Caco-2 (cell line): ENCODE measurements at regions not wholly inside any gene's neighbourhood (a gene's known extent, or its start where the extent isn't known, plus 50 kb on each side); places are given as distances from the start of the nearest gene placed in this dataset.
"Not testable (repeated sequence)": the region's sequence is repeated elsewhere in the genome, so short reads cannot be mapped to it uniquely, and the experiment has no call there.

Source experiments
- BruUV-seq: library from RNA; stranded (reverse); fragments of 400-500 nt; replicated peaks from 2 replicates; lab custom pipeline; 2021; lab: Mats Ljungman, UMichigan
- CTCF ChIA-PET: fragments of 300-600 bp; sonication (Branson Sonifier 250); formaldehyde crosslinking; loops from one replicate; lab custom pipeline; 2022; ENCODE audit warnings: antibody characterized with exemption; lab: Charles Lee
- POLR2A ChIA-PET: fragments of 300-600 bp; sonication (Branson Sonifier 250); formaldehyde crosslinking; loops from one replicate; lab custom pipeline; 2022; ENCODE audit warnings: antibody characterized with exemption; lab: Charles Lee
- DNase-seq, 2 experiments: peaks; one replicate each; pipeline versions ENCODE4 v3.0.0 to v3.0.0-alpha.2; 2020 to 2022
- H3K27me3 ChIP-seq: replicated peaks from 2 replicates; pipeline ENCODE4 v1.6.0; 2011; ENCODE audit warnings: low read length; ENCODE audit not compliant: control insufficient read depth, insufficient read depth
- H3K36me3 ChIP-seq: 2 replicates; pipeline ENCODE4 v1.5.1; 2011; ENCODE audit warnings: low read length; ENCODE audit not compliant: control insufficient read depth, insufficient read depth
- H3K4me1 ChIP-seq: fragments of 250-450 bp; sonication (Bioruptor Pico); 2 replicates; pipeline ENCODE4 v1.5.1; 2020; ENCODE audit warnings: mild to moderate bottlenecking
- H3K4me3 ChIP-seq: 2 replicates; pipeline ENCODE4 v1.5.1; 2011; ENCODE audit warnings: low read depth, mild to moderate bottlenecking, control low read depth, low read length
- H3K9me3 ChIP-seq: fragments of 250-450 bp; sonication (Bioruptor Pico); 2 replicates; pipeline ENCODE4 v1.5.1; 2020; ENCODE audit warnings: mild to moderate bottlenecking, moderate library complexity
- H3K27ac Mint-ChIP-seq: one replicate; pipeline ENCODE4 v1.8.0; 2022; ENCODE audit warnings: mixed read lengths; ENCODE audit not compliant: unreplicated experiment
- H3K27me3 Mint-ChIP-seq: one replicate; pipeline ENCODE4 v1.8.0; 2022; ENCODE audit warnings: mixed read lengths; ENCODE audit not compliant: insufficient read depth, unreplicated experiment
- H3K36me3 Mint-ChIP-seq: one replicate; pipeline ENCODE4 v1.8.0; 2022; ENCODE audit warnings: mild to moderate bottlenecking, mixed read lengths; ENCODE audit not compliant: insufficient read depth, unreplicated experiment
- H3K4me1 Mint-ChIP-seq: one replicate; pipeline ENCODE4 v1.8.0; 2022; ENCODE audit warnings: low read depth, mixed read lengths; ENCODE audit not compliant: unreplicated experiment
- H3K4me3 Mint-ChIP-seq: one replicate; pipeline ENCODE4 v1.8.0; 2022; ENCODE audit warnings: mild to moderate bottlenecking, moderate library complexity, mixed read lengths; ENCODE audit not compliant: unreplicated experiment
- H3K9me3 Mint-ChIP-seq: one replicate; pipeline ENCODE4 v1.8.0; 2022; ENCODE audit warnings: mixed read lengths; ENCODE audit not compliant: unreplicated experiment
- intact Hi-C: fragments of 100-400 bp; cut with micrococcal nuclease; formaldehyde crosslinking; loops from one replicate; pipeline ENCODE4 v1.10.0; 2022; ENCODE audit not compliant: unreplicated experiment
- TF ChIP-seq, protein P1 (sequence below), 2 experiments: fragments of 200-600 bp in 1 of 2; IDR thresholded peaks; 1 replicate in 1 of 2; 2 replicates in 1 of 2; pipeline versions ENCODE4 v1.5.1 to v1.8.0; 2011 to 2022; ENCODE audit warnings: antibody characterized with exemption in 1 of 2, control low read depth in 1 of 2, inconsistent platforms in 1 of 2, low read depth in 1 of 2, low read length in 1 of 2, mild to moderate bottlenecking in 1 of 2, moderate library complexity in 1 of 2; ENCODE audit not compliant: insufficient read depth in 1 of 2, severe bottlenecking in 1 of 2, unreplicated experiment in 1 of 2

GRCh38 chrX:129262912-129263311 is 260.4 kb downstream of the SMARCA1 start:
- no peak for DNase-seq

GRCh38 chrX:129255516-129255915 is 267.8 kb downstream of the SMARCA1 start:
- BruUV-seq, intact Hi-C loops, H3K36me3 Mint-ChIP-seq, H3K4me1 ChIP-seq, H3K9me3 Mint-ChIP-seq, CTCF ChIA-PET, H3K27ac Mint-ChIP-seq, H3K4me3 ChIP-seq, H3K4me1 Mint-ChIP-seq, H3K4me3 Mint-ChIP-seq, H3K9me3 ChIP-seq, H3K27me3 ChIP-seq, DNase-seq, H3K27me3 Mint-ChIP-seq, POLR2A ChIA-PET, H3K36me3 ChIP-seq: not testable (repeated sequence)

More at GRCh38 chrX:129262912-129263311, 260.4 kb downstream of the SMARCA1 start:
- H3K36me3 ChIP-seq = no peaks in the 10 kb centered on the region
- Mint-ChIP-seq H3K27me3 (peaks cover 4% of the 10 kb centered on the region), H3K9me3 (no peaks in the 10 kb centered on the region), H3K4me3 (no peak overlapping the region), H3K36me3 (no peaks in the 10 kb centered on the region), H3K4me1 (no peaks in the 10 kb centered on the region), H3K27ac (no peak overlapping the region)
- H3K9me3 ChIP-seq = no peaks in the 10 kb centered on the region
- H3K4me3 ChIP-seq = no peak overlapping the region
- ChIA-PET CTCF (no interaction called here), POLR2A (no interaction called here)
- H3K27me3 ChIP-seq = no peaks in the 10 kb centered on the region
- intact Hi-C loops = no loop called here
- TF ChIP-seq, protein P1, sequence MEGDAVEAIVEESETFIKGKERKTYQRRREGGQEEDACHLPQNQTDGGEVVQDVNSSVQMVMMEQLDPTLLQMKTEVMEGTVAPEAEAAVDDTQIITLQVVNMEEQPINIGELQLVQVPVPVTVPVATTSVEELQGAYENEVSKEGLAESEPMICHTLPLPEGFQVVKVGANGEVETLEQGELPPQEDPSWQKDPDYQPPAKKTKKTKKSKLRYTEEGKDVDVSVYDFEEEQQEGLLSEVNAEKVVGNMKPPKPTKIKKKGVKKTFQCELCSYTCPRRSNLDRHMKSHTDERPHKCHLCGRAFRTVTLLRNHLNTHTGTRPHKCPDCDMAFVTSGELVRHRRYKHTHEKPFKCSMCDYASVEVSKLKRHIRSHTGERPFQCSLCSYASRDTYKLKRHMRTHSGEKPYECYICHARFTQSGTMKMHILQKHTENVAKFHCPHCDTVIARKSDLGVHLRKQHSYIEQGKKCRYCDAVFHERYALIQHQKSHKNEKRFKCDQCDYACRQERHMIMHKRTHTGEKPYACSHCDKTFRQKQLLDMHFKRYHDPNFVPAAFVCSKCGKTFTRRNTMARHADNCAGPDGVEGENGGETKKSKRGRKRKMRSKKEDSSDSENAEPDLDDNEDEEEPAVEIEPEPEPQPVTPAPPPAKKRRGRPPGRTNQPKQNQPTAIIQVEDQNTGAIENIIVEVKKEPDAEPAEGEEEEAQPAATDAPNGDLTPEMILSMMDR (IDR thresholded peaks at IDR 0.05; ENCODE audit: insufficient read depth in 1 of 2, low read depth in 1 of 2, low read length in 1 of 2, severe bottlenecking in 1 of 2, unreplicated experiment in 1 of 2) = no peak
- no TSS peak for BruUV-seq
- H3K4me1 ChIP-seq = no peaks in the 10 kb centered on the region

- Histone ChIP-seq H3K27me3 (no peaks in the 10 kb centered on the region), H3K9me3 (no peaks in the 10 kb centered on the region), H3K36me3 (no peaks in the 10 kb centered on the region), H3K4me3 (no peak overlapping the region), H3K4me1 (no peaks in the 10 kb centered on the region)
- H3K4me1 Mint-ChIP-seq = no peaks in the 10 kb centered on the region
- H3K9me3 Mint-ChIP-seq = no peaks in the 10 kb centered on the region
- no peak overlapping the region for H3K27ac Mint-ChIP-seq
- H3K4me3 Mint-ChIP-seq = no peak overlapping the region
- TF ChIP-seq, protein P1 (IDR thresholded peaks at IDR 0.05; ENCODE audit: insufficient read depth in 1 of 2, low read depth in 1 of 2, low read length in 1 of 2, severe bottlenecking in 1 of 2, unreplicated experiment in 1 of 2) = no peak
- intact Hi-C loops = no loop called here
- H3K27me3 Mint-ChIP-seq = no peaks in the 10 kb centered on the region
- no peak for DNase-seq
- ChIA-PET POLR2A (no interaction called here), CTCF (no interaction called here)
- H3K36me3 Mint-ChIP-seq = no peaks in the 10 kb centered on the region
- BruUV-seq = no TSS peak
Observed at GRCh38 chrX:129249563-129249962, 273.7 kb downstream of the SMARCA1 start.

DNA sequence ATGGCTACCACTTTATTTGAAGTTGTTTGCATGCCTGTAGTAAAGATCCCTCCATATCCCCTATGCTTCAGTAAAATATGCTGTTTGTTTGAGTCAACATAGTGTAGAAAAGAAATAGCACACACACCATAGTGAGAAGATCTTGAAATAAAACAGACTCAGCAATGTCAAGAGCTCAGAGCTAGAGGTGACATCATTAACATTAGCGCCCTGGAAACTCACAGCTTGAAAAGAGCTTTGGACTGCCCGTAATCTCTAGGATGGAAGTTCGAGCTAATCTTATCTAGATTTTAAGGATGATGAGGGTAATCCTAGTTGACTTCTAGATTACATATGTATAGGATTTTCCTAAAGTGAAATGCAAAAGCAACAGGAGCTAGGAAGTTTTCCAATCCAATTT is 275.6 kb downstream of the SMARCA1 start:
- Mint-ChIP-seq H3K27me3 (no peaks in the 10 kb centered on the region), H3K4me3 (no peak overlapping the region), H3K36me3 (no peaks in the 10 kb centered on the region), H3K9me3 (no peaks in the 10 kb centered on the region), H3K4me1 (no peaks in the 10 kb centered on the region), H3K27ac (no peak overlapping the region)
- TF ChIP-seq, protein P1 (IDR thresholded peaks at IDR 0.05; ENCODE audit: insufficient read depth in 1 of 2, low read depth in 1 of 2, low read length in 1 of 2, severe bottlenecking in 1 of 2, unreplicated experiment in 1 of 2) = no peak
- intact Hi-C loops = no loop called here
- Histone ChIP-seq H3K4me1 (no peaks in the 10 kb centered on the region), H3K36me3 (no peaks in the 10 kb centered on the region), H3K27me3 (no peaks in the 10 kb centered on the region), H3K4me3 (no peak overlapping the region), H3K9me3 (no peaks in the 10 kb centered on the region)
- ChIA-PET POLR2A (no interaction called here), CTCF (no interaction called here)
- DNase-seq = no peak
- no TSS peak for BruUV-seq
